ENCODE measurements at regions not wholly inside any gene's neighbourhood (a gene's known extent, or its start where the extent isn't known, plus 50 kb on each side); places are given as distances from the start of the nearest gene placed in this dataset.

DNA sequence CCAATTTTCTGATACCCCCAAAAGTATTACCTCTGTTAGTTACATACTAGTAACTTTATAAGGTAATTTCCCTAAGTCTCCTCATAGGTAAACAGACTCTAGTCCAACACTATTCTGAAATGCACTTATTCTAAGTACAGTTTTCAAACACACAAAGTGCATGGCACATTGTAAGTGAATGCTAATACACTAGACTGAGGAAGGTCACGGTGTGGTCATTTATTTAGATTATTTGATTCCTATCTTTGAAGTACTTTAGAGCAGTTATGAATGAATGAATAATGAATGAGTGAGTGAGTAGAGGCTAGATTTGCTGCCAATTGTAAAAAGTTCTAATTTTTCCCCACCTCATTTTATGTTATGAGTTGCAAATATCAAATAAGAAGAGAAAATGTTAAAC lies 132.8 kb upstream of the UGT8 start:
- no peak overlapping the region for H3K9ac ChIP-seq (ENCODE audit: low read length)
- H2AK5ac ChIP-seq (ENCODE audit: low read length, severe bottlenecking), result no peak overlapping the region
- no peak overlapping the region for H3K4me2 ChIP-seq (ENCODE audit: low read length, poor library complexity, severe bottlenecking)
- no peak overlapping the region for H2BK120ac ChIP-seq (ENCODE audit: low read depth, low read length)
- H3K9me3 ChIP-seq (ENCODE audit: control insufficient read depth, low read length), result no peaks in the 10 kb centered on the region
- no peak overlapping the region for H2BK5ac ChIP-seq (ENCODE audit: low read depth, low read length, poor library complexity, severe bottlenecking)
- no peak overlapping the region for H2BK12ac ChIP-seq (ENCODE audit: low read length in 2 of 2)
- no peak for DNase-seq
- H3K4ac ChIP-seq (ENCODE audit: low read depth in 1 of 2, low read length in 2 of 2), result no peak overlapping the region
- H3K27me3 ChIP-seq (ENCODE audit: control insufficient read depth in 1 of 2, insufficient read depth in 1 of 2, low read length in 2 of 2), result no peaks in the 10 kb centered on the region
- no peaks in the 10 kb centered on the region for H3K36me3 ChIP-seq (ENCODE audit: control insufficient read depth in 1 of 2, insufficient read depth in 2 of 2, low read depth in 1 of 2, low read length in 2 of 2)
- H3K4me3 ChIP-seq (ENCODE audit: insufficient read depth in 1 of 2, low read depth in 1 of 2, low read length in 2 of 2), result no peak overlapping the region
- H3K23ac ChIP-seq (ENCODE audit: low read length in 2 of 2), result no peak overlapping the region
- H4K8ac ChIP-seq (ENCODE audit: low read length), result no peak overlapping the region
- WGBS, result 83% methylated on average over 1 of the region's 1 CpG
- no peak overlapping the region for H2BK15ac ChIP-seq (ENCODE audit: low read depth, poor library complexity, severe bottlenecking)
- H4K91ac ChIP-seq (ENCODE audit: low read length), result no peak overlapping the region
- H3K4me1 ChIP-seq (ENCODE audit: control insufficient read depth, insufficient read depth, low read depth, low read length), result no peaks in the 10 kb centered on the region
- H2AFZ ChIP-seq (ENCODE audit: low read depth, low read length), result no peak overlapping the region
- H3K18ac ChIP-seq (ENCODE audit: low read depth in 1 of 2, low read length in 2 of 2), result no peak overlapping the region
- no peak overlapping the region for H3K27ac ChIP-seq (ENCODE audit: low read length, poor library complexity, severe bottlenecking)
- no peak overlapping the region for H3K14ac ChIP-seq (ENCODE audit: low read length in 2 of 2)
- H3K79me1 ChIP-seq (replicated peaks; ENCODE audit: low read length, poor library complexity, severe bottlenecking), result no peaks in the 10 kb centered on the region

GRCh38 chr4:114466299-114466698 lies 132.3 kb upstream of the UGT8 start:
- no peak overlapping the region for H4K8ac ChIP-seq (ENCODE audit: low read length)
- H3K14ac ChIP-seq (ENCODE audit: low read length in 2 of 2), result no peak overlapping the region
- H3K9me3 ChIP-seq (ENCODE audit: control insufficient read depth, low read length), result no peaks in the 10 kb centered on the region
- 70% methylated on average over 1 of the region's 1 CpG for WGBS
- no peaks in the 10 kb centered on the region for H3K4me1 ChIP-seq (ENCODE audit: control insufficient read depth, insufficient read depth, low read depth, low read length)
- no peak overlapping the region for H2AK5ac ChIP-seq (ENCODE audit: low read length, severe bottlenecking)
- H3K4me3 ChIP-seq (ENCODE audit: insufficient read depth in 1 of 2, low read depth in 1 of 2, low read length in 2 of 2), result no peak overlapping the region
- H2BK5ac ChIP-seq (ENCODE audit: low read depth, low read length, poor library complexity, severe bottlenecking), result no peak overlapping the region
- H2AFZ ChIP-seq (ENCODE audit: low read depth, low read length), result no peak overlapping the region
- no peak overlapping the region for H2BK120ac ChIP-seq (ENCODE audit: low read depth, low read length)
- no peaks in the 10 kb centered on the region for H3K36me3 ChIP-seq (ENCODE audit: control insufficient read depth in 1 of 2, insufficient read depth in 2 of 2, low read depth in 1 of 2, low read length in 2 of 2)
- H3K4ac ChIP-seq (ENCODE audit: low read depth in 1 of 2, low read length in 2 of 2), result no peak overlapping the region
- H3K27ac ChIP-seq (ENCODE audit: low read length, poor library complexity, severe bottlenecking), result no peak overlapping the region
- no peak overlapping the region for H3K9ac ChIP-seq (ENCODE audit: low read length)
- H3K27me3 ChIP-seq (ENCODE audit: control insufficient read depth in 1 of 2, insufficient read depth in 1 of 2, low read length in 2 of 2), result no peaks in the 10 kb centered on the region
- H3K4me2 ChIP-seq (ENCODE audit: low read length, poor library complexity, severe bottlenecking), result no peak overlapping the region
- H3K23ac ChIP-seq (ENCODE audit: low read length in 2 of 2), result no peak overlapping the region
- H4K91ac ChIP-seq (ENCODE audit: low read length), result no peak overlapping the region
- no peak for DNase-seq
- H3K18ac ChIP-seq (ENCODE audit: low read depth in 1 of 2, low read length in 2 of 2), result no peak overlapping the region
- no peaks in the 10 kb centered on the region for H3K79me1 ChIP-seq (replicated peaks; ENCODE audit: low read length, poor library complexity, severe bottlenecking)
- H2BK12ac ChIP-seq (ENCODE audit: low read length in 2 of 2), result no peak overlapping the region
- H2BK15ac ChIP-seq (ENCODE audit: low read depth, poor library complexity, severe bottlenecking), result no peak overlapping the region

DNA sequence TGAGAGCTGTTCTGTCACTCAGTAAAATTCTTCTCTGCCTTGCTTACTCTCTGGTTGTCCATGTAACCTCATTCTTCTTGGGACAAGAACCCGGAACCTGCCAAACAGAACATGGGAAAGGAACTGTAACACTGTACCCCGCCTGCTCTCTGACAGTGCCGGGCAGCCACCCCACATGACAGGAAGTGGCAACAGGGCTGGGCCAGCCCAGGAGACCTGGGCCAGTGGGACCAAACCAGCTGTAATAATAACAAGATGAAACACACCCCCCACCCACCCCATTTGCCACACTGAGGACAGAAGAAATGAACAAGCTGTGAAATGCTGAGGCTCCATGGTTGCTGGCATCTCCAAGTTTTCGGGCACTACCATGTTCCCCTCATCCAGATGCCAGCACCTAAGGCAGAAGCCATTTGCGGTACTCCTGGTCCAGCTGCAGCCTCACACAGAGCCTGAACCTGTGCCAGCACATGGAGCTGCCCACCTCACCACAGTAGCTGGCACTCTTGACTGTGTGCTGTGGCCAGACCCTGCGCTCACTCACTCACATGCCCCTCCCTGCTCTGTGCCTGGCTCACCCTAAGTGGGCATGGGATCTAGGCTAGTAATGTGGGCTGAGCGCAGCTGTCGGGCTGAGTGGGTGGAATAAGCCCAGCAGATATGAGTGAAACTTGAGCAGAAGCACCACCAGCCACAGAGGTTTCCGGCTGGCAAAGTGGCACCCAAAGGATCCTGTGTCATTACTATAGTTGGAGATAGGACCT lies 126.2 kb upstream of the UGT8 start:
- Histone ChIP-seq H2BK15ac (ENCODE audit: low read depth, poor library complexity, severe bottlenecking) (no peak overlapping the region), H3K9me3 (ENCODE audit: control insufficient read depth, low read length) (no peaks in the 10 kb centered on the region), H2AK5ac (ENCODE audit: low read length, severe bottlenecking) (no peak overlapping the region), H2BK12ac (ENCODE audit: low read length in 2 of 2) (no peak overlapping the region), H3K18ac (ENCODE audit: low read depth in 1 of 2, low read length in 2 of 2) (no peak overlapping the region), H2AFZ (ENCODE audit: low read depth, low read length) (no peak overlapping the region), H3K4ac (ENCODE audit: low read depth in 1 of 2, low read length in 2 of 2) (no peak overlapping the region), H3K9ac (ENCODE audit: low read length) (no peak overlapping the region), H3K36me3 (ENCODE audit: control insufficient read depth in 1 of 2, insufficient read depth in 2 of 2, low read depth in 1 of 2, low read length in 2 of 2) (no peaks in the 10 kb centered on the region), H3K27ac (ENCODE audit: low read length, poor library complexity, severe bottlenecking) (no peak overlapping the region), H3K4me3 (ENCODE audit: insufficient read depth in 1 of 2, low read depth in 1 of 2, low read length in 2 of 2) (no peak overlapping the region), H3K79me1 (replicated peaks; ENCODE audit: low read length, poor library complexity, severe bottlenecking) (no peaks in the 10 kb centered on the region), H4K91ac (ENCODE audit: low read length) (no peak overlapping the region), H2BK120ac (ENCODE audit: low read depth, low read length) (no peak overlapping the region), H3K4me1 (ENCODE audit: control insufficient read depth, insufficient read depth, low read depth, low read length) (no peaks in the 10 kb centered on the region), H3K23ac (ENCODE audit: low read length in 2 of 2) (no peak overlapping the region), H3K4me2 (ENCODE audit: low read length, poor library complexity, severe bottlenecking) (no peak overlapping the region), H4K8ac (ENCODE audit: low read length) (no peak overlapping the region), H3K27me3 (ENCODE audit: control insufficient read depth in 1 of 2, insufficient read depth in 1 of 2, low read length in 2 of 2) (no peaks in the 10 kb centered on the region), H3K14ac (ENCODE audit: low read length in 2 of 2) (no peak overlapping the region), H2BK5ac (ENCODE audit: low read depth, low read length, poor library complexity, severe bottlenecking) (no peak overlapping the region)
- DNase-seq, result no peak
- 91% methylated on average over 8 of the region's 9 CpGs for WGBS

GRCh38 chr4:114474188-114474800 lies 124.3 kb upstream of the UGT8 start:
- Histone ChIP-seq H2BK15ac (ENCODE audit: low read depth, poor library complexity, severe bottlenecking) (no peak overlapping the region), H4K91ac (ENCODE audit: low read length) (no peak overlapping the region), H2BK120ac (ENCODE audit: low read depth, low read length) (no peak overlapping the region), H2AFZ (ENCODE audit: low read depth, low read length) (no peak overlapping the region), H3K4me1 (ENCODE audit: control insufficient read depth, insufficient read depth, low read depth, low read length) (no peaks in the 10 kb centered on the region), H3K9me3 (ENCODE audit: control insufficient read depth, low read length) (no peaks in the 10 kb centered on the region), H3K79me1 (replicated peaks; ENCODE audit: low read length, poor library complexity, severe bottlenecking) (no peaks in the 10 kb centered on the region), H2BK5ac (ENCODE audit: low read depth, low read length, poor library complexity, severe bottlenecking) (no peak overlapping the region), H3K27me3 (ENCODE audit: control insufficient read depth in 1 of 2, insufficient read depth in 1 of 2, low read length in 2 of 2) (no peaks in the 10 kb centered on the region), H3K4me2 (ENCODE audit: low read length, poor library complexity, severe bottlenecking) (no peak overlapping the region), H3K4me3 (ENCODE audit: insufficient read depth in 1 of 2, low read depth in 1 of 2, low read length in 2 of 2) (no peak overlapping the region), H3K27ac (ENCODE audit: low read length, poor library complexity, severe bottlenecking) (no peak overlapping the region), H2AK5ac (ENCODE audit: low read length, severe bottlenecking) (no peak overlapping the region), H3K9ac (ENCODE audit: low read length) (no peak overlapping the region), H2BK12ac (ENCODE audit: low read length in 2 of 2) (no peak overlapping the region), H3K18ac (ENCODE audit: low read depth in 1 of 2, low read length in 2 of 2) (no peak overlapping the region), H3K4ac (ENCODE audit: low read depth in 1 of 2, low read length in 2 of 2) (no peak overlapping the region), H4K8ac (ENCODE audit: low read length) (no peak overlapping the region), H3K23ac (ENCODE audit: low read length in 2 of 2) (no peak overlapping the region), H3K14ac (ENCODE audit: low read length in 2 of 2) (no peak overlapping the region), H3K36me3 (ENCODE audit: control insufficient read depth in 1 of 2, insufficient read depth in 2 of 2, low read depth in 1 of 2, low read length in 2 of 2) (no peaks in the 10 kb centered on the region)
- WGBS, result 75% methylated on average over 2 of the region's 3 CpGs
- DNase-seq, result no peak

Data from mesenchymal stem cell (in vitro differentiated cells and primary cell).